ENCODE measurements at regions not wholly inside any gene's neighbourhood (a gene's known extent, or its start where the extent isn't known, plus 50 kb on each side); places are given as distances from the start of the nearest gene placed in this dataset.

DNA sequence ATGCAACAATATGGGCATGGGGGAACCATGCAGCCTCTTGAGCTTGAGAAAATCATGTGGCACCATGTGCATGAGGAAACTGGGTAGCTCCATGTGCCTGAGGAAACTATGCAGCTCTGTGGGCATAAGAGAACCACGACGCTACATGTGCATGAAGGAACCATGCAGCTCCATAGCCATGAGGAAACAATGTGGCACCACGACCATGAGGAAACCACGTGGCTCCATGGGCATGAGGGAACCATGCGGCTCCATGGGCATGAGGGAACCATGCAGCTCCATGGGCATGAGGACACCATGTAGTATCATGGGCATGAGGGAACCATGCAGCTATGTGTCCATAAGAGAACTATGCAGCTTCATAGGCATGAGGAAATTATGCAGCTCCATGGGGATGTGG is 140.8 kb downstream of the CAVIN4 start:
- H3K79me2 ChIP-seq (ENCODE audit: control insufficient read depth, insufficient read depth, low read length), result no peaks in the 10 kb centered on the region
- in situ Hi-C loops (cut with MboI), result loop anchor here (25.0 kb wide), 1 partner anchor 819 kb away; the partner anchor contains the start of gene RNF20
- H3K9ac ChIP-seq (ENCODE audit: insufficient read depth in 1 of 2, low read depth in 2 of 2, low read length in 2 of 2), result no peak overlapping the region
- H3K27me3 ChIP-seq (ENCODE audit: control insufficient read depth in 2 of 2, insufficient read depth in 2 of 2, low read length in 2 of 2), result no peaks in the 10 kb centered on the region
- no TSS peak for BruUV-seq (replicated peaks)
- no peak for FAIRE-seq
- intact Hi-C loops (cut with micrococcal nuclease), result loop anchor here (5.0 to 10.0 kb wide), 4 partner anchors 504 to 816 kb away; partner anchors contain the start of genes MRPL50, RNF20 and ZNF189
- no peak for DNase-seq (ENCODE audit: extremely low read depth in 1 of 4, low spot score in 3 of 4)
- no peak overlapping the region for H2AFZ ChIP-seq (ENCODE audit: low read depth, low read length)
- POLR2A ChIA-PET, result interaction anchor here (0.6 kb wide), 1 partner anchor 1366 kb away, joined by 3 read pairs; no protein-coding TSS in a partner anchor
- H3K9me3 ChIP-seq (replicated peaks; ENCODE audit: control insufficient read depth, insufficient read depth, low read depth, low read length), result no peaks in the 10 kb centered on the region
- no peak for ATAC-seq
- no peak overlapping the region for H3K27ac ChIP-seq (ENCODE audit: extremely low read depth, low read depth, low read length)
- CTCF ChIA-PET (ENCODE audit: low intra/inter-chr PET ratio), result no interaction called here
- H3K4me2 ChIP-seq (ENCODE audit: insufficient read depth, low read length), result no peak overlapping the region
- H3K4me3 ChIP-seq, result no peak overlapping the region
- no peaks in the 10 kb centered on the region for H3K36me3 ChIP-seq (ENCODE audit: control insufficient read depth, insufficient read depth, low read length)
- no peaks in the 10 kb centered on the region; the same call in 1 of the 2 replicates for H4K20me1 ChIP-seq (replicated peaks; ENCODE audit: control insufficient read depth, insufficient read depth, low read length)
- WGBS (ENCODE audit: insufficient coverage, low coverage, missing lambda C conversion rate), result 0% methylated on average over 5 of the region's 5 CpGs
- no peaks in the 10 kb centered on the region for H3K4me1 ChIP-seq (replicated peaks in 1 of 2; ENCODE audit: control insufficient read depth in 2 of 2, insufficient read depth in 2 of 2, low read length in 2 of 2)
- H3K9me1 ChIP-seq (ENCODE audit: control insufficient read depth, insufficient read depth, low read length), result no peaks in the 10 kb centered on the region
- TF ChIP-seq, protein P1, sequence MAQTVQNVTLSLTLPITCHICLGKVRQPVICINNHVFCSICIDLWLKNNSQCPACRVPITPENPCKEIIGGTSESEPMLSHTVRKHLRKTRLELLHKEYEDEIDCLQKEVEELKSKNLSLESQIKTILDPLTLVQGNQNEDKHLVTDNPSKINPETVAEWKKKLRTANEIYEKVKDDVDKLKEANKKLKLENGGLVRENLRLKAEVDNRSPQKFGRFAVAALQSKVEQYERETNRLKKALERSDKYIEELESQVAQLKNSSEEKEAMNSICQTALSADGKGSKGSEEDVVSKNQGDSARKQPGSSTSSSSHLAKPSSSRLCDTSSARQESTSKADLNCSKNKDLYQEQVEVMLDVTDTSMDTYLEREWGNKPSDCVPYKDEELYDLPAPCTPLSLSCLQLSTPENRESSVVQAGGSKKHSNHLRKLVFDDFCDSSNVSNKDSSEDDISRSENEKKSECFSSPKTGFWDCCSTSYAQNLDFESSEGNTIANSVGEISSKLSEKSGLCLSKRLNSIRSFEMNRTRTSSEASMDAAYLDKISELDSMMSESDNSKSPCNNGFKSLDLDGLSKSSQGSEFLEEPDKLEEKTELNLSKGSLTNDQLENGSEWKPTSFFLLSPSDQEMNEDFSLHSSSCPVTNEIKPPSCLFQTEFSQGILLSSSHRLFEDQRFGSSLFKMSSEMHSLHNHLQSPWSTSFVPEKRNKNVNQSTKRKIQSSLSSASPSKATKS (CRISPR knock-in tag; IDR thresholded peaks at IDR 0.05), result no peak
- TF ChIP-seq HDAC1 (IDR thresholded peaks at IDR 0.05) (no peak), BRCA1 (IDR thresholded peaks at IDR 0.05) (no peak), BRCA1 (CRISPR knock-in tag; IDR thresholded peaks at IDR 0.05) (no peak), MTF1 (CRISPR knock-in tag; IDR thresholded peaks at IDR 0.05; ENCODE audit: borderline replicate concordance) (no peak), ZSCAN29 (IDR thresholded peaks at IDR 0.05) (no peak)
- TF ChIP-seq, protein P2, sequence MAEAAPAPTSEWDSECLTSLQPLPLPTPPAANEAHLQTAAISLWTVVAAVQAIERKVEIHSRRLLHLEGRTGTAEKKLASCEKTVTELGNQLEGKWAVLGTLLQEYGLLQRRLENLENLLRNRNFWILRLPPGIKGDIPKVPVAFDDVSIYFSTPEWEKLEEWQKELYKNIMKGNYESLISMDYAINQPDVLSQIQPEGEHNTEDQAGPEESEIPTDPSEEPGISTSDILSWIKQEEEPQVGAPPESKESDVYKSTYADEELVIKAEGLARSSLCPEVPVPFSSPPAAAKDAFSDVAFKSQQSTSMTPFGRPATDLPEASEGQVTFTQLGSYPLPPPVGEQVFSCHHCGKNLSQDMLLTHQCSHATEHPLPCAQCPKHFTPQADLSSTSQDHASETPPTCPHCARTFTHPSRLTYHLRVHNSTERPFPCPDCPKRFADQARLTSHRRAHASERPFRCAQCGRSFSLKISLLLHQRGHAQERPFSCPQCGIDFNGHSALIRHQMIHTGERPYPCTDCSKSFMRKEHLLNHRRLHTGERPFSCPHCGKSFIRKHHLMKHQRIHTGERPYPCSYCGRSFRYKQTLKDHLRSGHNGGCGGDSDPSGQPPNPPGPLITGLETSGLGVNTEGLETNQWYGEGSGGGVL (CRISPR knock-in tag; IDR thresholded peaks at IDR 0.05), result no peak
- TF ChIP-seq, protein P3, sequence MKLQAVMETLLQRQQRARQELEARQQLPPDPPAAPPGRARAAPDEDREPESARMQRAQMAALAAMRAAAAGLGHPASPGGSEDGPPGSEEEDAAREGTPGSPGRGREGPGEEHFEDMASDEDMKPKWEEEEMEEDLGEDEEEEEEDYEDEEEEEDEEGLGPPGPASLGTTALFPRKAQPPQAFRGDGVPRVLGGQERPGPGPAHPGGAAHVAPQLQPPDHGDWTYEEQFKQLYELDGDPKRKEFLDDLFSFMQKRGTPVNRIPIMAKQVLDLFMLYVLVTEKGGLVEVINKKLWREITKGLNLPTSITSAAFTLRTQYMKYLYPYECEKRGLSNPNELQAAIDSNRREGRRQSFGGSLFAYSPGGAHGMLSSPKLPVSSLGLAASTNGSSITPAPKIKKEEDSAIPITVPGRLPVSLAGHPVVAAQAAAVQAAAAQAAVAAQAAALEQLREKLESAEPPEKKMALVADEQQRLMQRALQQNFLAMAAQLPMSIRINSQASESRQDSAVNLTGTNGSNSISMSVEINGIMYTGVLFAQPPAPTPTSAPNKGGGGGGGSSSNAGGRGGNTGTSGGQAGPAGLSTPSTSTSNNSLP (IDR thresholded peaks at IDR 0.05; ENCODE audit: borderline replicate concordance, low read depth, low read length), result no peak
- TF ChIP-seq, protein P4, sequence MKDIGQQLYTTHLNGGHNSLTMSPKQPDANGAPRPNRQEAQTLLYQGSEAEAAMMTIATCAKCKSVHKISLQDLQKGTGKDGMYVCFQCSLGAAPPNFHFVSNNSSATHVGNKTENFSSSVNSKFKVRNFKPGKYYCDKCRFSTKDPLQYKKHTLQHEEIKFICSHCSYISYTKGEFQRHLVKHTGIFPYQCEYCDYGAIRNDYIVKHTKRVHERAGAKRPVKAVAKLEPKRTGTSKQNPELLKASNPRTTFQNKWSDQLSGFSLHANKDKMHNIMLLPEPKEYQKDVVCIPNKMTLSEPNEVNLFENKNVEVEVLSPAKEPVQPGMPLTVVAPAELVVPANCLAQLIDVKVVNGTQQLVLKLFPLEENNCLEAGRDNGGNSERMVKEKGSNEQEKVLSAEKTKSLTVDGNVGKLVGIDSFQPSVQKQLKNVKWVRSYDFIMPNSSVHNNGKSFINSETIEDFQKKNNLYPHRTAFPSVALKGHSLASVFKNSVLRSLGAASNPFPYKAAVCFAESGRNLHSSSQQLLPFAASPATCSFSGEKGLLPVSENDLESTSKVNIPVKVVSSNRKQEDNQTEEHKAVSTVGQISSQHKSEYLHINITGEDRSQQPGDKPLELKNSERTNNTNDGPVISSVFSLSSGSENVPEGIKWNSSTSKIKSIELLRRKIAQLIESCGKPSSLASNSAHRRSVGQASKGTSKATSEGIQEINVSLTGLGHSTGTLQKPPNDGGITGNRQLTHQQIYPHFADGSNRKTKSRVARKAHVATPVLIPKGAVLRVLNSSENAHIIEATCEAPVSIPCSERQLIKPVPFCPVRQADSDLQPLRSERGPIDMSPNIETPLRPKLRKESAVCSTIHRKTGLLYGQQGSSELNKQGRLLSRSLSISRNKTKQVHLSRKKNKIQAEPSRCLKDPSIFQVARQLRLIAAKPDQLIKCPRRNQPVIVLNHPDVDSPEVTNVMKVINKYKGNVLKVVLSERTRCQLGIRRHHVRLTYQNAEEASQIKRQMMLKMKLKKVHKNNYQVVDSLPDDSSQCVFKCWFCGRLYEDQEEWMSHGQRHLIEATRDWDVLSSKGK (CRISPR knock-in tag; IDR thresholded peaks at IDR 0.05), result no peak
- TF ChIP-seq, protein P5, sequence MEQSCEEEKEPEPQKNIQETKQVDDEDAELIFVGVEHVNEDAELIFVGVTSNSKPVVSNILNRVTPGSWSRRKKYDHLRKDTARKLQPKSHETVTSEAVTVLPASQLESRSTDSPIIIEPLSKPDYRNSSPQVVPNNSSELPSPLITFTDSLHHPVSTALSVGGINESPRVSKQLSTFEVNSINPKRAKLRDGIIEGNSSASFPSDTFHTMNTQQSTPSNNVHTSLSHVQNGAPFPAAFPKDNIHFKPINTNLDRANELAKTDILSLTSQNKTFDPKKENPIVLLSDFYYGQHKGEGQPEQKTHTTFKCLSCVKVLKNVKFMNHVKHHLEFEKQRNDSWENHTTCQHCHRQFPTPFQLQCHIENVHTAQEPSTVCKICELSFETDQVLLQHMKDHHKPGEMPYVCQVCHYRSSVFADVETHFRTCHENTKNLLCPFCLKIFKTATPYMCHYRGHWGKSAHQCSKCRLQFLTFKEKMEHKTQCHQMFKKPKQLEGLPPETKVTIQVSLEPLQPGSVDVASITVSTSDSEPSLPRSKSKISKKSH (CRISPR knock-in tag; IDR thresholded peaks at IDR 0.05), result no peak
